ENCODE measurements at regions not wholly inside any gene's neighbourhood (a gene's known extent, or its start where the extent isn't known, plus 50 kb on each side); places are given as distances from the start of the nearest gene placed in this dataset.

GRCh38 chr1:60350531-60350930 lies 277.0 kb upstream of the C1orf87 start:
- no peak for DNase-seq (ENCODE audit: low spot score)

GRCh38 chr1:60348884-60349283 lies 275.3 kb upstream of the C1orf87 start:
- DNase-seq (ENCODE audit: low spot score) = no peak

GRCh38 chr1:60345621-60346020 lies 272.1 kb upstream of the C1orf87 start:
- no peak for DNase-seq (ENCODE audit: low spot score)

GRCh38 chr1:60345049-60345448 lies 271.5 kb upstream of the C1orf87 start:
- no peak for DNase-seq (ENCODE audit: low spot score)

GRCh38 chr1:60343736-60344135 lies 270.2 kb upstream of the C1orf87 start:
- DNase-seq (ENCODE audit: low spot score) = no peak

- DNase-seq (ENCODE audit: low spot score) = no peak
Observed at GRCh38 chr1:60342569-60342968, 269.0 kb upstream of the C1orf87 start.

GRCh38 chr1:60341274-60341673 lies 267.7 kb upstream of the C1orf87 start:
- no peak for DNase-seq (ENCODE audit: low spot score)

GRCh38 chr1:60331647-60332046 lies 258.1 kb upstream of the C1orf87 start:
- no peak for DNase-seq (ENCODE audit: low spot score)

GRCh38 chr1:60329651-60330050 lies 256.1 kb upstream of the C1orf87 start:
- DNase-seq (ENCODE audit: low spot score) = no peak

GRCh38 chr1:60311838-60312237 lies 238.3 kb upstream of the C1orf87 start:
- no peak for DNase-seq (ENCODE audit: low spot score)

- no peak for DNase-seq (ENCODE audit: low spot score)
Observed at GRCh38 chr1:60299581-60299980, 226.0 kb upstream of the C1orf87 start.

GRCh38 chr1:60298290-60298689 lies 224.7 kb upstream of the C1orf87 start:
- no peak for DNase-seq (ENCODE audit: low spot score)

- DNase-seq (ENCODE audit: low spot score) = no peak
Observed at GRCh38 chr1:60296794-60297193, 223.2 kb upstream of the C1orf87 start.

GRCh38 chr1:60292140-60292539 lies 218.6 kb upstream of the C1orf87 start:
- DNase-seq (ENCODE audit: low spot score) = no peak

- DNase-seq (ENCODE audit: low spot score) = no peak
Observed at GRCh38 chr1:60290393-60290792, 216.8 kb upstream of the C1orf87 start.

GRCh38 chr1:60287536-60287935 lies 214.0 kb upstream of the C1orf87 start:
- DNase-seq (ENCODE audit: low spot score) = no peak

- DNase-seq (ENCODE audit: low spot score) = no peak
Observed at GRCh38 chr1:60283690-60284089, 210.1 kb upstream of the C1orf87 start.

GRCh38 chr1:60281360-60281932 lies 207.9 kb upstream of the C1orf87 start:
- peak; percentile 51 for DNase-seq (ENCODE audit: low spot score)

- no peak for DNase-seq (ENCODE audit: low spot score)
Observed at GRCh38 chr1:60280819-60281218, 207.2 kb upstream of the C1orf87 start.

- DNase-seq (ENCODE audit: low spot score) = no peak
Observed at GRCh38 chr1:60280256-60280655, 206.7 kb upstream of the C1orf87 start.

GRCh38 chr1:60279798-60280197 lies 206.2 kb upstream of the C1orf87 start:
- DNase-seq (ENCODE audit: low spot score) = no peak

- DNase-seq (ENCODE audit: low spot score) = no peak
Observed at GRCh38 chr1:60277269-60277668, 203.7 kb upstream of the C1orf87 start.

GRCh38 chr1:60274422-60275290 lies 201.1 kb upstream of the C1orf87 start:
- DNase-seq (ENCODE audit: low spot score) = no peak

- DNase-seq (ENCODE audit: low spot score) = no peak
Observed at GRCh38 chr1:60273185-60273584, 199.6 kb upstream of the C1orf87 start.

All from A172 (cell line).